ENCODE measurements at regions not wholly inside any gene's neighbourhood (a gene's known extent, or its start where the extent isn't known, plus 50 kb on each side); places are given as distances from the start of the nearest gene placed in this dataset.

DNA sequence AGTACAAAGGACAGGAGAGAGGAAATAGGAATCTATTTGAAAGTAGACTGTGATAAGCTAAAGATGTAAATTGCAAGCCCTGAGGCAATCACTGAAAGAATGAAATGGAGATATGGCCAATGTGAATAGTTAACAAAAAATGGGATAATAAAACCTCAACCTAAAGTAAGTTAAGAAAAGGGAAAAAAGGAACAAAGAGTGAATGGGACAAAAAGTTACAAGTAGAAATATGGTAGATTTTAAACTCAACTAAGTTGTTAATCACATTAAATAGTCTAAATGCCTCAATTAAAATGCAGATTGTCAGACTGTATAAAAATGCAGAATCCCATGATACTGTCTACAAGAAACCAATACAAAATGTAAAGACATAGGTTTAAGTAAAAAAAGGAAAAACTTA, 165.2 kb upstream of the RBMS1 start:
- H3K36me3 ChIP-seq (ENCODE audit: control insufficient read depth, insufficient read depth, low read length), result no peaks in the 10 kb centered on the region
- intact Hi-C loops (cut with micrococcal nuclease; ENCODE audit: unreplicated experiment), result no loop called here
- TF ChIP-seq, protein P1, sequence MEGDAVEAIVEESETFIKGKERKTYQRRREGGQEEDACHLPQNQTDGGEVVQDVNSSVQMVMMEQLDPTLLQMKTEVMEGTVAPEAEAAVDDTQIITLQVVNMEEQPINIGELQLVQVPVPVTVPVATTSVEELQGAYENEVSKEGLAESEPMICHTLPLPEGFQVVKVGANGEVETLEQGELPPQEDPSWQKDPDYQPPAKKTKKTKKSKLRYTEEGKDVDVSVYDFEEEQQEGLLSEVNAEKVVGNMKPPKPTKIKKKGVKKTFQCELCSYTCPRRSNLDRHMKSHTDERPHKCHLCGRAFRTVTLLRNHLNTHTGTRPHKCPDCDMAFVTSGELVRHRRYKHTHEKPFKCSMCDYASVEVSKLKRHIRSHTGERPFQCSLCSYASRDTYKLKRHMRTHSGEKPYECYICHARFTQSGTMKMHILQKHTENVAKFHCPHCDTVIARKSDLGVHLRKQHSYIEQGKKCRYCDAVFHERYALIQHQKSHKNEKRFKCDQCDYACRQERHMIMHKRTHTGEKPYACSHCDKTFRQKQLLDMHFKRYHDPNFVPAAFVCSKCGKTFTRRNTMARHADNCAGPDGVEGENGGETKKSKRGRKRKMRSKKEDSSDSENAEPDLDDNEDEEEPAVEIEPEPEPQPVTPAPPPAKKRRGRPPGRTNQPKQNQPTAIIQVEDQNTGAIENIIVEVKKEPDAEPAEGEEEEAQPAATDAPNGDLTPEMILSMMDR (IDR thresholded peaks at IDR 0.05; ENCODE audit: insufficient read depth in 1 of 2, low read depth in 1 of 2, low read length in 1 of 2, severe bottlenecking in 1 of 2, unreplicated experiment in 1 of 2), result no peak
- Mint-ChIP-seq H3K9me3 (ENCODE audit: unreplicated experiment) (no peaks in the 10 kb centered on the region), H3K36me3 (ENCODE audit: insufficient read depth, unreplicated experiment) (no peaks in the 10 kb centered on the region), H3K4me3 (ENCODE audit: unreplicated experiment) (no peak overlapping the region), H3K27me3 (ENCODE audit: insufficient read depth, unreplicated experiment) (no peaks in the 10 kb centered on the region), H3K4me1 (ENCODE audit: low read depth, unreplicated experiment) (peaks cover 7% of the 10 kb centered on the region), H3K27ac (ENCODE audit: unreplicated experiment) (no peak overlapping the region)
- no peaks in the 10 kb centered on the region for H3K9me3 ChIP-seq
- H3K4me1 ChIP-seq, result 0 out of 2 replicates have a peak, but pooled peaks cover 4% of the 10 kb centered on the region
- no peak for DNase-seq
- POLR2A ChIA-PET, result no interaction called here
- H3K27me3 ChIP-seq (replicated peaks; ENCODE audit: control insufficient read depth, insufficient read depth, low read length), result no peaks in the 10 kb centered on the region
- CTCF ChIA-PET, result no interaction called here
- H3K4me3 ChIP-seq (ENCODE audit: low read depth, low read length), result no peak overlapping the region
- BruUV-seq (replicated peaks), result no TSS peak

DNA sequence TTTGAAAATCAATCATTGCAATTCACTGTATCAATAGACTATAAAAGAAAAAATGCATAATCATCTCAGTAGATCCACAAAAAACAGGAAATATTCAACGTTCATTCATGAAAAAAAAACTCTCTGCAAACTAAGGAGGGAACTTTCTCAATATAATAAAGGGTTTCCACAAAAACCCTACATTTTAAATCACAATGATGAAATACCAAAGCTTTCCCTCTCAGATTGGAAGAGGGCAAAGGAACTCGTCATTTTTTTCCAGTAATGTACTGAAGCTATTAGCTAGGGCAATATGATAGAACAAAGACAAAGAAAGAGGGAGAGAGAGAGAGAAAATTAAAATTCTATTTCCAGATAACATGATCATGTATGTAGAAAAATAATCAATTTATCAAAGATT, 167.1 kb upstream of the RBMS1 start:
- H3K4me1 ChIP-seq, result 0 out of 2 replicates have a peak, but pooled peaks cover 4% of the 10 kb centered on the region
- intact Hi-C loops (cut with micrococcal nuclease; ENCODE audit: unreplicated experiment), result no loop called here
- H3K9me3 ChIP-seq, result no peaks in the 10 kb centered on the region
- Mint-ChIP-seq H3K36me3 (ENCODE audit: insufficient read depth, unreplicated experiment) (no peaks in the 10 kb centered on the region), H3K4me3 (ENCODE audit: unreplicated experiment) (no peak overlapping the region), H3K9me3 (ENCODE audit: unreplicated experiment) (no peaks in the 10 kb centered on the region), H3K4me1 (ENCODE audit: low read depth, unreplicated experiment) (peaks cover 7% of the 10 kb centered on the region), H3K27me3 (ENCODE audit: insufficient read depth, unreplicated experiment) (no peaks in the 10 kb centered on the region), H3K27ac (ENCODE audit: unreplicated experiment) (no peak overlapping the region)
- ChIA-PET POLR2A (no interaction called here), CTCF (no interaction called here)
- TF ChIP-seq, protein P1 (IDR thresholded peaks at IDR 0.05; ENCODE audit: insufficient read depth in 1 of 2, low read depth in 1 of 2, low read length in 1 of 2, severe bottlenecking in 1 of 2, unreplicated experiment in 1 of 2), result no peak
- no peak for DNase-seq
- H3K4me3 ChIP-seq (ENCODE audit: low read depth, low read length), result no peak overlapping the region
- H3K36me3 ChIP-seq (ENCODE audit: control insufficient read depth, insufficient read depth, low read length), result no peaks in the 10 kb centered on the region
- H3K27me3 ChIP-seq (replicated peaks; ENCODE audit: control insufficient read depth, insufficient read depth, low read length), result no peaks in the 10 kb centered on the region
- no TSS peak for BruUV-seq (replicated peaks)

DNA sequence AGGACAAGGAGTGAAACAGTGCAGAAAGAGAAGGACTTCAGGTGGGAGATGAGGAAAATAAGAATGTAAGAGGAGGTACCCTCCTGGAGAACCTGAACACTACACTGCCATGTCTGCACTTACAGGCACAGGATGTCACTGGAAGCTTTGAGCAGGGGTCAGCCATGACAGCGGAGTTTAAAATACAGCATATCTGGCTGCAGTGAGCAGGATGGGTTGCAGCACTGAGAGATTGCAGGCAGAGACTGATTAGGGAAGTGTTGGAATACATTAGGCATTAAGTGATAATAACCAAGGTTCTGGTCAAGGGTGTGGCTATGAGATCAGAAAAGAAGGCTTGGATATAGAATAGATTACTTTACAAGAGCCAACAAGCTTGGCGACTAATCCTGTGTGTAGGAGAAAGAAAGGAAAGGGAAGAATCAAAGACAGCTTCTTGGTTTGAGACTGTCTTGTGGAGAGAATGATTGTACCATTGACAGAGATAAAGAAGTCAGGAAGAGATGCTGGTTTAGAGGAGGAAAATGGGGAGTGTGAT, 171.1 kb upstream of the RBMS1 start:
- DNase-seq, result no peak
- intact Hi-C loops (cut with micrococcal nuclease; ENCODE audit: unreplicated experiment), result no loop called here
- ChIA-PET CTCF (no interaction called here), POLR2A (no interaction called here)
- no peaks in the 10 kb centered on the region for H3K4me1 Mint-ChIP-seq (ENCODE audit: low read depth, unreplicated experiment)
- H3K9me3 ChIP-seq, result no peaks in the 10 kb centered on the region
- no peaks in the 10 kb centered on the region for H3K36me3 Mint-ChIP-seq (ENCODE audit: insufficient read depth, unreplicated experiment)
- H3K27me3 Mint-ChIP-seq (ENCODE audit: insufficient read depth, unreplicated experiment), result no peaks in the 10 kb centered on the region
- TF ChIP-seq, protein P1 (IDR thresholded peaks at IDR 0.05; ENCODE audit: insufficient read depth in 1 of 2, low read depth in 1 of 2, low read length in 1 of 2, severe bottlenecking in 1 of 2, unreplicated experiment in 1 of 2), result no peak
- no peaks in the 10 kb centered on the region for H3K4me1 ChIP-seq
- no peaks in the 10 kb centered on the region for H3K27me3 ChIP-seq (replicated peaks; ENCODE audit: control insufficient read depth, insufficient read depth, low read length)
- H3K4me3 Mint-ChIP-seq (ENCODE audit: unreplicated experiment), result no peak overlapping the region
- H3K27ac Mint-ChIP-seq (ENCODE audit: unreplicated experiment), result no peak overlapping the region
- no peak overlapping the region for H3K4me3 ChIP-seq (ENCODE audit: low read depth, low read length)
- BruUV-seq (replicated peaks), result no TSS peak
- H3K9me3 Mint-ChIP-seq (ENCODE audit: unreplicated experiment), result no peaks in the 10 kb centered on the region
- no peaks in the 10 kb centered on the region for H3K36me3 ChIP-seq (ENCODE audit: control insufficient read depth, insufficient read depth, low read length)
